Mammary epithelial cell (primary cell): ENCODE measurements at regions not wholly inside any gene's neighbourhood (a gene's known extent, or its start where the extent isn't known, plus 50 kb on each side); places are given as distances from the start of the nearest gene placed in this dataset.

Experiments
- EZH2 ChIP-seq: IDR thresholded peaks from 2 replicates; pipeline ENCODE4 v1.6.1; 2012; ENCODE audit warnings: low read length, inconsistent platforms, borderline replicate concordance
- TF ChIP-seq, protein P1 (sequence below), 2 donors: IDR thresholded peaks in 1 of 2; conservative IDR thresholded peaks in 1 of 2; 2 replicates each; pipeline ENCODE4 v1.5.1; 2011 to 2012; ENCODE audit warnings: inconsistent platforms in 2 of 2, low read length in 2 of 2, mild to moderate bottlenecking in 2 of 2, control low read depth in 1 of 2, low read depth in 1 of 2; ENCODE audit not compliant: insufficient read depth in 1 of 2; ENCODE audit errors: extremely low read depth in 1 of 2

DNA sequence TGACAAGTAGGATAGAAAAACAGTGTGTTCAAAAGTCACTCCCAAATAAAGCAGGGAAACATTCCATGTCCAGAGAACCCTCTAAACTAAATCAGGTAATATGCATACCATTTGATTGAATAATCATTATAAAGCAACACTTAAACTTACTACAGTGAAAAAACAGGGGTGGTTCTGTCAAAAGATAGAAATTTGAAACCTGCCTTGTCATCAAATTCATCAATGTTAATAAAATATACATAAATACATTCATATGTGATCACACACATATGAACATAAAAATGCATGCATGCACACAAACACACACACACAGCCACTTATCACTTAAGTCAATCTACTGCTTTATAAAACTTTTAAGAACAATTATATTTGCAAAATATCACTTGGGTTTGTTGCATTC, 485.8 kb upstream of the TECRL start:
- no peak for TF ChIP-seq EZH2
- TF ChIP-seq, protein P1, sequence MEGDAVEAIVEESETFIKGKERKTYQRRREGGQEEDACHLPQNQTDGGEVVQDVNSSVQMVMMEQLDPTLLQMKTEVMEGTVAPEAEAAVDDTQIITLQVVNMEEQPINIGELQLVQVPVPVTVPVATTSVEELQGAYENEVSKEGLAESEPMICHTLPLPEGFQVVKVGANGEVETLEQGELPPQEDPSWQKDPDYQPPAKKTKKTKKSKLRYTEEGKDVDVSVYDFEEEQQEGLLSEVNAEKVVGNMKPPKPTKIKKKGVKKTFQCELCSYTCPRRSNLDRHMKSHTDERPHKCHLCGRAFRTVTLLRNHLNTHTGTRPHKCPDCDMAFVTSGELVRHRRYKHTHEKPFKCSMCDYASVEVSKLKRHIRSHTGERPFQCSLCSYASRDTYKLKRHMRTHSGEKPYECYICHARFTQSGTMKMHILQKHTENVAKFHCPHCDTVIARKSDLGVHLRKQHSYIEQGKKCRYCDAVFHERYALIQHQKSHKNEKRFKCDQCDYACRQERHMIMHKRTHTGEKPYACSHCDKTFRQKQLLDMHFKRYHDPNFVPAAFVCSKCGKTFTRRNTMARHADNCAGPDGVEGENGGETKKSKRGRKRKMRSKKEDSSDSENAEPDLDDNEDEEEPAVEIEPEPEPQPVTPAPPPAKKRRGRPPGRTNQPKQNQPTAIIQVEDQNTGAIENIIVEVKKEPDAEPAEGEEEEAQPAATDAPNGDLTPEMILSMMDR (conservative IDR thresholded peaks at IDR 0.05 in 1 of 2, IDR thresholded peaks at IDR 0.05 in 1 of 2; ENCODE audit: extremely low read depth in 1 of 2, insufficient read depth in 1 of 2, low read depth in 1 of 2, low read length in 2 of 2), result no peak
